Natural killer cell (primary cell): ENCODE measurements at regions not wholly inside any gene's neighbourhood (a gene's known extent, or its start where the extent isn't known, plus 50 kb on each side); places are given as distances from the start of the nearest gene placed in this dataset.

Experiments
- ATAC-seq, 3 donors: fragments of 150-1000 bp in 2 of 3; fragments of 200-7000 bp in 1 of 3; cut with Tn5 transposase; 1 replicate in 1 of 3; 2 replicates in 2 of 3; pipeline ENCODE4 v1.10.0; 2021; ENCODE audit warnings: mild to moderate bottlenecking in 2 of 3, moderate library complexity in 2 of 3
- DNase-seq, 2 donors: peaks; one replicate each; pipeline versions ENCODE4 v3.0.0 to v3.0.0-alpha.2; 2013 to 2021; ENCODE audit warnings: mixed read lengths in 1 of 2
- H3K27ac ChIP-seq: one replicate; pipeline ENCODE4 v1.5.1; 2013; ENCODE audit warnings: mild to moderate bottlenecking, low read length
- H3K27me3 ChIP-seq: one replicate; pipeline ENCODE4 v1.6.1; 2013; ENCODE audit warnings: low read length; ENCODE audit not compliant: control insufficient read depth, insufficient read depth
- H3K36me3 ChIP-seq: one replicate; pipeline ENCODE4 v1.6.1; 2013; ENCODE audit warnings: low read length; ENCODE audit not compliant: control insufficient read depth, insufficient read depth
- H3K4me1 ChIP-seq: one replicate; pipeline ENCODE4 v1.6.1; 2013; ENCODE audit warnings: low read length; ENCODE audit not compliant: control insufficient read depth, insufficient read depth
- H3K4me3 ChIP-seq: one replicate; pipeline ENCODE4 v1.5.1; 2013; ENCODE audit warnings: low read length
- H3K9me3 ChIP-seq: one replicate; pipeline ENCODE4 v1.6.1; 2013; ENCODE audit warnings: low read length; ENCODE audit not compliant: control insufficient read depth, insufficient read depth
- H3K27ac Mint-ChIP-seq, 2 donors: one replicate each; pipeline ENCODE4 v1.8.0; 2022; ENCODE audit warnings: mild to moderate bottlenecking in 2 of 2, mixed read lengths in 2 of 2, moderate library complexity in 1 of 2
- H3K27me3 Mint-ChIP-seq, 2 donors: one replicate each; pipeline ENCODE4 v1.8.0; 2022; ENCODE audit warnings: low read depth in 2 of 2, mixed read lengths in 2 of 2
- H3K36me3 Mint-ChIP-seq: one replicate; pipeline ENCODE4 v1.8.0; 2022; ENCODE audit warnings: mixed read lengths
- H3K4me1 Mint-ChIP-seq, 2 donors: one replicate each; pipeline ENCODE4 v1.8.0; 2022; ENCODE audit warnings: mixed read lengths in 2 of 2
- H3K4me3 Mint-ChIP-seq: one replicate; pipeline ENCODE4 v1.8.0; 2022; ENCODE audit warnings: mild to moderate bottlenecking, moderate library complexity, mixed read lengths
- H3K9me3 Mint-ChIP-seq, 2 donors: one replicate each; pipeline ENCODE4 v1.8.0; 2022; ENCODE audit warnings: mixed read lengths in 2 of 2
- CTCF ChIP-seq: fragments of 200-600 bp; IDR thresholded peaks from one replicate; pipeline ENCODE4 v1.8.0; 2022; ENCODE audit warnings: antibody characterized with exemption
- WGBS: methylation state at CpG from one replicate; pipeline ENCODE4 v1.1.7; 2013; ENCODE audit warnings: missing lambda C conversion rate; ENCODE audit not compliant: insufficient coverage; 5-methylcytosine and 5-hydroxymethylcytosine counted together
- intact Hi-C: fragments of 100-400 bp; cut with micrococcal nuclease; formaldehyde crosslinking; loops from one replicate; pipeline ENCODE4 v1.14.2; 2022

GRCh38 chr2:54366487-54367280 lies 89.4 kb upstream of the SPTBN1 start:
- ATAC-seq (no peak), DNase-seq (no peak)
- Mint-ChIP-seq H3K4me3 (no peak overlapping the region), H3K27ac (no peak overlapping the region), H3K36me3 (no peaks in the 10 kb centered on the region), H3K4me1 (no peaks in the 10 kb centered on the region), H3K27me3 (peaks cover 17 to 31% of the 10 kb centered on the region in 2 donors), H3K9me3 (peaks cover 0 to 4% of the 10 kb centered on the region in 2 donors)
- H3K9me3 ChIP-seq = no peaks in the 10 kb centered on the region
- no peak overlapping the region for H3K4me3 ChIP-seq
- no peak for TF ChIP-seq CTCF
- H3K27me3 ChIP-seq = no peaks in the 10 kb centered on the region
- intact Hi-C loops = no loop called here
- H3K4me1 ChIP-seq = no peaks in the 10 kb centered on the region
- no peak overlapping the region for H3K27ac ChIP-seq
- no peaks in the 10 kb centered on the region for H3K36me3 ChIP-seq
- no CpG with 5 or more reads among the region's 3 CpGs for WGBS

GRCh38 chr2:54370405-54371104 lies 85.6 kb upstream of the SPTBN1 start:
- no peak overlapping the region for H3K27ac ChIP-seq
- Mint-ChIP-seq H3K9me3 (peaks cover 0 to 4% of the 10 kb centered on the region in 2 donors), H3K4me1 (no peaks in the 10 kb centered on the region), H3K27me3 (peaks cover 20 to 29% of the 10 kb centered on the region in 2 donors), H3K4me3 (no peak overlapping the region), H3K27ac (no peak overlapping the region), H3K36me3 (no peaks in the 10 kb centered on the region)
- no peak for ATAC-seq
- no peaks in the 10 kb centered on the region for H3K9me3 ChIP-seq
- no peak for TF ChIP-seq CTCF
- 84% methylated on average over 6 of the region's 7 CpGs for WGBS
- H3K27me3 ChIP-seq = no peaks in the 10 kb centered on the region
- H3K4me3 ChIP-seq = no peak overlapping the region
- intact Hi-C loops = no loop called here
- H3K36me3 ChIP-seq = no peaks in the 10 kb centered on the region
- no peaks in the 10 kb centered on the region for H3K4me1 ChIP-seq
- DNase-seq = no peak

GRCh38 chr2:54371460-54372065 lies 84.6 kb upstream of the SPTBN1 start:
- WGBS = 94% methylated on average over 7 of the region's 7 CpGs
- Histone ChIP-seq H3K27me3 (no peaks in the 10 kb centered on the region), H3K27ac (no peak overlapping the region), H3K36me3 (no peaks in the 10 kb centered on the region), H3K4me3 (no peak overlapping the region), H3K4me1 (no peaks in the 10 kb centered on the region), H3K9me3 (no peaks in the 10 kb centered on the region)
- no peak for DNase-seq
- Mint-ChIP-seq H3K4me1 (no peaks in the 10 kb centered on the region), H3K27me3 (peaks cover 23 to 37% of the 10 kb centered on the region in 2 donors), H3K27ac (no peak overlapping the region), H3K36me3 (no peaks in the 10 kb centered on the region), H3K9me3 (peaks cover 0 to under 1% of the 10 kb centered on the region in 2 donors), H3K4me3 (no peak overlapping the region)
- intact Hi-C loops = no loop called here
- TF ChIP-seq CTCF = no peak
- ATAC-seq = no peak
